ES-I3 (cell line): ENCODE measurements at regions not wholly inside any gene's neighbourhood (a gene's known extent, or its start where the extent isn't known, plus 50 kb on each side); places are given as distances from the start of the nearest gene placed in this dataset.

ENCODE experiments used
- H3K36me3 ChIP-seq: 2 replicates; pipeline ENCODE4 v1.6.1; 2013; ENCODE audit warnings: mild to moderate bottlenecking, low read length, control low read depth, moderate library complexity; ENCODE audit not compliant: insufficient read depth
- H3K4me1 ChIP-seq: 2 replicates; pipeline ENCODE4 v1.6.1; 2013; ENCODE audit warnings: mild to moderate bottlenecking, control low read depth, low read length; ENCODE audit not compliant: insufficient read depth
- H3K9ac ChIP-seq: 2 replicates; pipeline ENCODE4 v1.6.1; 2013; ENCODE audit warnings: low read depth, mild to moderate bottlenecking, low read length, moderate library complexity
- H3K9me3 ChIP-seq: 2 replicates; pipeline ENCODE4 v1.6.1; 2013; ENCODE audit warnings: mild to moderate bottlenecking, low read length, moderate library complexity; ENCODE audit not compliant: control insufficient read depth, insufficient read depth

DNA sequence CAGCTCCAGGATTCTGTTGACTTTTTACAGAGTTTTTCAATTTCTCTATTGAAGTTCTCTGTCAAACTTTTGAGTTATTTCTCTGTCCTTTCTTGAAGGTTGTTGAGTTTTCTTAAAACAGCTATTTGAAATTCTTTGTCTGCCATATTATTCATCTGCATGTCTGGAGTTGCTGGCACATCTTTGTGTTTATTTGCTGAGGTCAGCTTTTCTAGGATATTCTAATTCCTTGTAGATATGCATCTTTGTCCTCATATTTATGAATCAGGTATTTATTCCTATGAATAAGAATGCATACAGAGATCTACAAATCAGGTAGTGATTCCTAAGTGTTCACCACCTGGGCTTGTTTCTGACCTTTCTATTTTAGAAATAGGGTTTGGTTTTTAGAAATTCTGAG, 546.4 kb downstream of the RAPGEF2 start:
- Histone ChIP-seq H3K36me3 (no peaks in the 10 kb centered on the region), H3K9ac (no peak overlapping the region), H3K9me3 (no peaks in the 10 kb centered on the region; the same call in 1 of the 2 replicates), H3K4me1 (no peaks in the 10 kb centered on the region)

DNA sequence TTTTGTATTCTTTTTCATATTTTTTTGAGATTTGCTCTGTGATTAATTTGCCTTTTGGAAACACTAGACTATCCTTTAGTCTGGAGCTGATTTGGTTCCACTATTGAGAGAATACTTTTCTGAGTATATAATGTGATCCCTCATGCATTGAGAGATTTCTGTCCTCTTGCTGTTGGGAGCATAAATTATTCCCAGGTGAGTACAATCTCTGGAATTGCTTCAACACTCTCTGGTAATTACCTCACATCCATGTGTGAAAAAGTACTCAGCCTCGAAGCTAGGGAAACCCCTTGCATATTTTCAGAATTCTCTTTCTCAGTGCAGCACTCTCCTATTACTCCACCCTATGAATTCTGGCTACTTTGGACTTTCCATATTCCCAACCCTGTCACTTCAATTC, 550.0 kb downstream of the RAPGEF2 start:
- H3K4me1 ChIP-seq: no peaks in the 10 kb centered on the region
- no peak overlapping the region for H3K9ac ChIP-seq
- no peaks in the 10 kb centered on the region; the same call in 1 of the 2 replicates for H3K9me3 ChIP-seq
- H3K36me3 ChIP-seq: no peaks in the 10 kb centered on the region

DNA sequence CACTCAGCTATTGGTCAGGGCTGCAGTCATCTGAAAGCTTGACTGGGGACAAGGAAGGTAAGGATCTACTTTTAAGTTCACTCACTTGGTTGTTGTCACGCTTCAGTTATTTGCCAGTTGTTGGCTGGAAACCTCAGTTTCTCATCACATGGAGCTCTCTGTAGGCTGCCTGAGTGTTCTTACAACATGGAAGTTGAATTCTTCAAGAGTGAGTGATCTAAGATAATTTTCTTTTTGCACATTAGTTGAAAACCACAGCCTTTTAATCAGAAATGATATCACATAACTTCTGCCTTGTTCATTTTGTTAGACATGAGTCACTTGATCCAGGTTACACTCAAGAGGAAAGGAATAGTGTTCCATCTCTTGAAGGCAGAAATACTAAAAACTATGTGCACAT, 552.7 kb downstream of the RAPGEF2 start:
- Histone ChIP-seq H3K9ac (no peak overlapping the region), H3K9me3 (no peaks in the 10 kb centered on the region; the same call in 1 of the 2 replicates), H3K4me1 (no peaks in the 10 kb centered on the region), H3K36me3 (no peaks in the 10 kb centered on the region)

DNA sequence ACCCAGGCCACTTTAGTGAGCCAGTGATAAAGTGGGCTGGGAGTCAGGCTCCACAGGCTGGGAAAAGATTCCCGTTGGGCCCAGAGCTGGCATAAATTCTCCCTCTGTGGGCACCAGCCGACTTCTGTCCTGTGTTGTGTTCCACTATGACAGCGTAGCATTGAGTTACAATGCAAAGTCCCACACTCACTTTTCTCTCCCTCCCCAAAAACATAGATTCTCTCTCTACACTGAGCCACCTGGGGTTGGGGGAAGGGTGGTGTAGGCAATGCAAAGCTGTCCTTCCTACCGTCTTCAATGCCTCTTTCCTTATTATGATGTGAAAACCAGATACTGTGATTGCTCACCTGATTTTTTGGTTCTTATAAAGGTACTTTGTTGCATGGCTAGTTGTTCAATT, 566.2 kb downstream of the RAPGEF2 start:
- H3K9me3 ChIP-seq: no peaks in the 10 kb centered on the region; the same call in 1 of the 2 replicates
- no peaks in the 10 kb centered on the region; the same call in 1 of the 2 replicates for H3K36me3 ChIP-seq
- no peak overlapping the region for H3K9ac ChIP-seq
- H3K4me1 ChIP-seq: no peaks in the 10 kb centered on the region

DNA sequence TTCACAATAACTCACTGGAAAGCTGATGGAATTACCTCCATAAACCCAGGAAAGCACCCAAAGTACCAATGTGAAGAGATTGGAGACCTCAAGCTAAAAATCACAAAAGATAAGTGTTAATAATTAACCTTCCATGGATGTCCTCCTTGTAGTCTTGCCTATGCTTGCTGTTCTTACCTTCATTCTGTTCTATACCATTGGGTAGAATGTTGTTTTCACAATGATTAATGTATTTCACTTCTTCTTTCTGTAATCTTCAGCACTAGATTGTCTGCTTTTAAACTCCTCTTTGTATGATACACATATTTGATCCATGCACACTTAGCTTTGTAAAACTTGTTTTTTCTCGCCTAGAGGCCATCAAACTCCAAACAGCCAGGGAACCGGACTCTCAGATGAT, 570.3 kb downstream of the RAPGEF2 start:
- Histone ChIP-seq H3K36me3 (no peaks in the 10 kb centered on the region), H3K9ac (no peak overlapping the region)

DNA sequence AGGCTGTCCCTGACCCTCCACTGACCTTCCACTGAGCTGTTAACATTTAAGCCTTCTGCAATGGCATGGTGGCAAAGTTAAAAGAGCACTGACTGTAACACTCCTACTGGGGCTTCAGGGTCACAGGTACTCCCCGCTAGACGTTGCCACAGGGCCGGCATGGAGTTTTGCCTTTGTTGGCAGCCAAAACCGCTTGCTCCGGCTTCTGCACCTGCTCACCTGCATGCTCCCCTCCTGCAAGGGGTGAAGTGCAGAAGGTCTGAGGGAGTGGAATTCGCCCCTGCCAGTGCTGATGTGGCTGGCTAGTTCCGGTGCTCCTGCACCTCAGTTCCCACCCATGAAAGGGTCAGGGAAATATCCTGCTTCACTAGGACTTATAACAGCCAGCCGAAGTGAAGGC, 571.4 kb downstream of the RAPGEF2 start:
- Histone ChIP-seq H3K9me3 (no peaks in the 10 kb centered on the region), H3K9ac (no peak overlapping the region), H3K4me1 (no peaks in the 10 kb centered on the region), H3K36me3 (no peaks in the 10 kb centered on the region)

More for the DNA sequence above, 570.3 kb downstream of the RAPGEF2 start:
- Histone ChIP-seq H3K4me1 (no peaks in the 10 kb centered on the region), H3K9me3 (no peaks in the 10 kb centered on the region)

DNA sequence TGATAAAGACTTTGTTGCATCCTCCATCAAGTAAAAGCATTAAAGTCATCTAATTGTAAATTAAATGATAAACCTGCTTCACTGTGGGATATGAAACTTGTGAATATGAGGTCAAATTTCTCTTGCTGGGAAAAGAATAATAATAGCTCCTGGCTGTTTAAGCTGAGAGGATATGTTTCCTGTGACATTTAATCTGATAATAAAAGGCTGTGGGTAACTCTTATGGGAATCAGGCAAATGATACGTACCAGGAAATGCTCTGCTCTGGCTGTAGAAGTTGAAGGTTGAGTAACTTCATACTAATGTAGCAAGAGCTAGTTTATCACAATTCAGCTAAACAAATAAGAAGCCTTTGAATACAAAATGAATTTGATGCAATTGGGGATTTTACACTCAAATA, 574.6 kb downstream of the RAPGEF2 start:
- Histone ChIP-seq H3K36me3 (no peaks in the 10 kb centered on the region), H3K4me1 (no peaks in the 10 kb centered on the region), H3K9ac (no peak overlapping the region), H3K9me3 (no peaks in the 10 kb centered on the region)

DNA sequence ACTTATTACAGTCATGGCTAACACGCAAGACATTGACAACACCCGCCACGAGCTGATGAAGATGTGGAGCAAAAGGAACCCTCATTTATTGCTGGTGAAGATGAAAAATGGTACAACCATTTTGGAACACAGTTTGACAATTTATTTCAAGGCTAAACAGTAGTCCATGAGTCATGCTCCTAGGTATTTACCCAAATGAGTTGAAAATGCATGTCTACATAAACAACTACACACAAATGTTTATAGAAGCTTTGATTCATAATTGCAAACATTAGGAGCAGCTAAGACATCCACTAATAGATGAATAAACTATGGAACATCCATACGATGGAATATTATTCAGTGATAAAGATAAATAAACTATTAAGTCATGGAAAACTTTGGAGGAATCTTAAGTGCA, 580.1 kb downstream of the RAPGEF2 start:
- Histone ChIP-seq H3K36me3 (no peaks in the 10 kb centered on the region), H3K9me3 (no peaks in the 10 kb centered on the region), H3K4me1 (peaks cover 9% of the 10 kb centered on the region; the same call in 1 of the 2 replicates), H3K9ac (no peak overlapping the region)

DNA sequence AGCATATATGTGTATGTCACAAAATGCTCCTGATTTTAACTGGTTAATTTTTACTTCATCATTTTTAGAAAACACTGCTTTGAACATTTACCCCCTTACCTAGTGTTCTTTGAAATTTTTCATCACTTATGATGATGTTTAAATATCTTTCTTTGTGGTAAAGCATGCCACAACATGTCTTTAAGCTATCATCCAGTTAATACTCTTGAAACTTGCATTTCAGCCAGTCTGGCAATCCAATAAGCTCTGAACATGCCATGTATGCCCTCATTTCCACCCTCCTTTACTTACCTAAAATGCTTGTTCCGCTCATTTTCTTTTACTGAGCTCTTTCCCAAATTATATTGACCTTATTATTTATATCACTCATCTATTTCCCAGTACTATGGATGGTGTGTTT, 581.2 kb downstream of the RAPGEF2 start:
- Histone ChIP-seq H3K9ac (no peak overlapping the region), H3K36me3 (no peaks in the 10 kb centered on the region), H3K4me1 (peaks cover 9% of the 10 kb centered on the region; the same call in 1 of the 2 replicates), H3K9me3 (no peaks in the 10 kb centered on the region)

DNA sequence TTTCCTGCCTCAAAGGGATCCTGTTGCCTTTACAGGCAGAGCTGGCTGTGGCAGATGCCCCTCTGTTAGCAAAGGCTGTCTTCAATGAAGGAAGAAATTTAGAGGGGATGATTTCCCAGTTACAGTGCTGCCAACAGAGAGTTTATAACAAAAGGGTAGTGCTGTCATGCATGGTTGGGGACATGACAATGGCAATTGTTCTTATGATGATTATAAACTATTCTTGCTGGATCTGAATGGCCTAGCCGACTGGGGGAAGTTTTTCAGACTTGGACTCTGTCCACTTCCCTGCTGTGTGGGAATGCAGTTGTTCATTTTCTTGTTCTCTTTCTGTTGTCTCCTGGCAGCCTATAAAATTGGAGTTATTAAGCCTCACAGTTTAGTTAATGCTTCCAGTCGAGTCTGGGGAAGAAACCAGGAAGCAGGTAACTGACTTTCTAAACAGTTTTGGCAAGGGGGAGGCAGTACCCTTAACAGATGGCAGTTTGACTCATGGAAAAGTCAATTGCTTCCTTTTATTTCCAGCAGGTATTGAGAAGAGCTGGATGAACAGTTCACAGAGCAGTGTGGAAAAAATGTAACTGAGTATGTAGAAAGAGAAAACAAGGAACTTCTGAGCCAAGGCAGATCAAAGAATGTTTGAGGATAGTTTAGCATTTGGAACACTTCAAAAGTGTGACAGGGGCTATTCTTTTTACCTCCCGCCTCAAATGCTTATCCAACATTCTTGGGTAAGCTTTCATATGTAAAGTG, 582.6 kb downstream of the RAPGEF2 start:
- H3K36me3 ChIP-seq: no peaks in the 10 kb centered on the region
- peaks cover 9% of the 10 kb centered on the region; the same call in 1 of the 2 replicates for H3K4me1 ChIP-seq
- H3K9me3 ChIP-seq: no peaks in the 10 kb centered on the region
- no peak overlapping the region for H3K9ac ChIP-seq

DNA sequence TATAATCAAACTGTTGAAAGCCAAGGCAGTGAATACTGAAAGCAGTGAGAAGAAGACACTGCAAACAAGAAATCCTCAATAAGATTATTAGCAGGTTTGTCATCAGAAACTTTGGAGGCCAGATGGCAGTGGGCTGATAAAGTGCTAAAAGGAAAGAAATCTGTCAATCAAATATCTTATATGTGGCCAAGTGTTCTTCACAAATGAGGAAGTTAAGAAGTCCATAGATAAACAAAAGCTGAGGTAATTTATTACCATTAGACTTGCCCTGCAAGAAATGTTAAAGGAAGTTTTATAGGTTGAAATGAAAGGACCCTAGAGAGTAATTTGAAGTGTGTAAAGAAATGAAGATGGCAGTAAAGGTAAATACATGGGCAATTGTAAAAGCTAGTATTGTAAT, 586.6 kb downstream of the RAPGEF2 start:
- no peaks in the 10 kb centered on the region for H3K9me3 ChIP-seq
- peaks cover 9% of the 10 kb centered on the region; the same call in 1 of the 2 replicates for H3K4me1 ChIP-seq
- H3K36me3 ChIP-seq: no peaks in the 10 kb centered on the region
- no peak overlapping the region for H3K9ac ChIP-seq

DNA sequence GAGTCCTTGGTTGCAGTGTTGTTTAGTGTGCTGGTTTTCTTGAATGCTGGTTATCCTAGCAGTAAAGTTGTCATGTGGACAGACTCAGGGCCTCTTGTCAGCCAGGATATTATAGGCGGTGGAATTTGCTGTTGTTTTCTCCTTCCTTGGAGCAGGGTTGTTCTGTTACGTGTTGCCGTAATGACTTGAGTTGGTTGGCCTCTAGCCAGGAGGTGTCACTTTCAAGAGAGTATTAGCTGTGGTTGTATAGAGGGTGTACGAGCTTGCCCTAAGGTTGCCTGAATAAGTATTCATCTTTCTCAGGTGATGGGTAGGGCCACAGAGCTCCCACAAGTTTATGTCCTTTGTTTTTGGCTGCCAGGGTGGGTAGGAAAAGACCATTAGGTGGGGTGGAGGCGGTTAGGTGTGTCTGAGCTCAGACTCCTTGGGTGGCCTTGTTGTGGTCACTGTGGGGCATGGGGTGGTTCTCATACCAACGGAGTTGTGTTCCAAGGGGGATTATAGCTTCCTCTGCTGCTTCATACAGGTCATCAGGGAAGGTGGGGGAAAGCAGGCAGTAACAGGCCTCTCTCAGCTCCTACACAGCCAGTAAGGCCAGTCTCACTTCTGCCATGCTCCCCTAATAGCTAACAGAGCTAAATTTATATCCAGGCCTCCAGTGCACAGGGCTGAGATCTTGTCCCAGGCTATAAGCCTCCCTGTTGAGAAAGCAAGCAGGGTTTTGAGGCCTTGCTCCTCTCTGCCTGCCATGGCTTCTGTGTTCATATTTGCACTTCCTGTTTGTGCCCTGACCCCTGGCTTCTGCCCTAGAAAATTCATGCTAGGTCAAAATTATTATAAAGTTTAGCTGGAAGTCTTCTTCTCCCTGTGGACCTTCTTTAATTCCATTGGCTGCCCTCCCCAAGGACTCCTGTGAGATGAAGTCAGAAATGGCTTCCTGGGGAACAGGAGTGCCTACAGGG, 594.7 kb downstream of the RAPGEF2 start:
- H3K4me1 ChIP-seq: no peaks in the 10 kb centered on the region
- H3K9me3 ChIP-seq: no peaks in the 10 kb centered on the region; the same call in 1 of the 2 replicates
- no peak overlapping the region for H3K9ac ChIP-seq
- H3K36me3 ChIP-seq: no peaks in the 10 kb centered on the region; the same call in 1 of the 2 replicates

DNA sequence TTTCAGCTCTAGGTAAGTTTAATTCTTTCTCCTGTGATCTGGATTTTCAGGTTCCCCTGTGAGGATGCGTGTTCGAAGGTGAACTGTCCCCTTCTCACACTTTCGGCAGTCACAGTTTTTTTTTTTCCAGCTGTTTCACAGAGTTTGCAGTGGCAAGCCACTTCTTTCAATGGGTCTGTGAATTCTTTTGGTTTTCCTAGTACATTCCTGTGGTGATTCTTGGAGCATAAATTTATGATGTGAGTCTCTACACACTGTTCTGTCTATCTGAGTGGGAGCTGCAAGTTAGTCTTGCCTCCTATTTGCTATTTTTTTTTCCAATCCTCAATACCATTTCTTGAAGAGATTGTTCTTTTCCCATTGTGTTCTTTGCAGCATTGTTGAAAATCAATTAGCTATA, 595.5 kb downstream of the RAPGEF2 start:
- H3K36me3 ChIP-seq: no peaks in the 10 kb centered on the region; the same call in 1 of the 2 replicates
- H3K9me3 ChIP-seq: no peaks in the 10 kb centered on the region; the same call in 1 of the 2 replicates
- no peaks in the 10 kb centered on the region for H3K4me1 ChIP-seq
- no peak overlapping the region for H3K9ac ChIP-seq

DNA sequence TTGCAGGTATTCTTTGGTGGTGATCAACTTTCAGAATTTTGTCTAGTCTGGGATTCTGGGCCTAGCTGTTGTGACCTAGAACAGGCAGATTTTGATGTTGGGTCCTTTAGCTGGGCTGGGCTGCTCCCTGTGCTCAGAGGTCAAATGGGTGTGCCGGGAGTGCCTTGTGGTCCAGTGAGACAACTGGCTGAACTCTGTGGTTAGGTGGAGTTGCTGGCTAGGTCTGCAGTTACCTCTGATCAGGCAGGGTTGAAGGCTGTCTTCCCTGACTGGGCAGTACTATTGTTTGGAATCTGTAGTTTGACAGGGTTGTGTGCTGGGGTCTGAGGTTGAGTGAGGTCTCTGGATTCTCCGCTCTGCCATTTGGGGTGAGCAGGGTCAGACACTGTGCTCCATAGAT, 599.3 kb downstream of the RAPGEF2 start:
- Histone ChIP-seq H3K4me1 (no peaks in the 10 kb centered on the region), H3K9ac (no peak overlapping the region), H3K36me3 (no peaks in the 10 kb centered on the region; the same call in 1 of the 2 replicates), H3K9me3 (no peaks in the 10 kb centered on the region; the same call in 1 of the 2 replicates)
